ENCODE measurements at regions not wholly inside any gene's neighbourhood (a gene's known extent, or its start where the extent isn't known, plus 50 kb on each side); places are given as distances from the start of the nearest gene placed in this dataset.

DNA sequence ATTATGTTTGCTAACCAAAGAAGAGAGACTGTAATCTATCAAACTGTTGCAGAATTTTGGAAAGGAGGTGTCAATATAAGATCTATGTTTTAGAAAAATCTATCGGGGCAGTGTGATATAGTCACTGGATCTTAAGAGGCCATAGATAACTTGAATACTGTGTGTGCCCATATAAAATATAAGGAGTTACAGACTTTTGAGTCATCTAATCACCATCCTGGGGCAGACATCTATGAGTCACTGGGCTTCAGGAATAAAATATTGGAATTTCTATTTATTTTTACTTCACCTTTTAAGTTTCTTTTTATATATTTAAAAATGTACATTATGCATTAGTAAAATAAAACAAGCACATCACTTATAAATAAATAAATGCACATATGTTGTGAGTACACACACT, 509.3 kb upstream of the MAN1A1 start:
- DNase-seq: peak; percentile 0
- dilution Hi-C loops (cut with HindIII; ENCODE audit: low sequenced_read_pairs, unreplicated experiment): no loop called here

More for the DNA sequence above, 509.3 kb upstream of the MAN1A1 start:
- no peaks in the 10 kb centered on the region for H4K20me1 ChIP-seq (ENCODE audit: insufficient read depth, low read length)
- ChIA-PET CTCF (no interaction called here), POLR2A (ENCODE audit: unreplicated experiment) (no interaction called here)
- no peak overlapping the region for H3K56ac ChIP-seq (ENCODE audit: extremely low read depth, insufficient read depth, low read length)
- in situ Hi-C loops (cut with MboI; ENCODE audit: low sequenced_read_pairs): no loop called here
- H4K8ac ChIP-seq (ENCODE audit: low read depth in 2 of 2, low read length in 2 of 2): no peak overlapping the region
- no peak for ATAC-seq (ENCODE audit: low read depth)
- intact Hi-C loops (cut with micrococcal nuclease): no loop called here
- no peak overlapping the region for H2BK120ac ChIP-seq (ENCODE audit: low read depth, low read length)
- H3K9me1 ChIP-seq (ENCODE audit: insufficient read depth, low read length): no peaks in the 10 kb centered on the region
- no peak overlapping the region for H2BK15ac ChIP-seq (ENCODE audit: low read depth, low read length)
- no peaks in the 10 kb centered on the region for H3K79me1 ChIP-seq (ENCODE audit: low read depth in 1 of 2, low read length in 2 of 2)
- H3K36me3 ChIP-seq (ENCODE audit: control insufficient read depth, insufficient read depth, low read length): no peaks in the 10 kb centered on the region
- no peak overlapping the region for H3K4me2 ChIP-seq (ENCODE audit: low read depth, low read length)
- no peaks in the 10 kb centered on the region for H3K4me1 ChIP-seq (ENCODE audit: control insufficient read depth, insufficient read depth, low read length)
- no peak overlapping the region for H3K14ac ChIP-seq (replicated peaks; ENCODE audit: low read depth, low read length)
- no peak overlapping the region for H2BK5ac ChIP-seq (ENCODE audit: low read depth, low read length, poor library complexity, severe bottlenecking)
- H2BK20ac ChIP-seq (ENCODE audit: low read depth, low read length): no peak overlapping the region
- no peak overlapping the region for H3K4ac ChIP-seq (ENCODE audit: low read depth, low read length)
- no peak overlapping the region for H3K27ac ChIP-seq (ENCODE audit: insufficient read depth, low read length)
- no peak overlapping the region for H3K9ac ChIP-seq (ENCODE audit: low read depth, low read length)
- H3K9me3 ChIP-seq (ENCODE audit: control insufficient read depth, insufficient read depth, low read length): no peaks in the 10 kb centered on the region
- H4K5ac ChIP-seq (ENCODE audit: low read depth, low read length): no peak overlapping the region
- H3K4me3 ChIP-seq (ENCODE audit: insufficient read depth, low read depth, low read length): no peak overlapping the region
- BruUV-seq (replicated peaks): no TSS peak
- H2AK5ac ChIP-seq (ENCODE audit: low read depth, low read length): no peak overlapping the region
- no peak overlapping the region for H3K18ac ChIP-seq (ENCODE audit: low read depth, low read length)
- WGBS, 2 experiments (ENCODE audit: extremely low coverage in 2 of 2, insufficient read length in 1 of 2): no CpG with 5 or more reads among the region's 1 CpG
- TF ChIP-seq RAD21 (IDR thresholded peaks at IDR 0.05; ENCODE audit: low read length): no peak
- TF ChIP-seq MAZ (IDR thresholded peaks at IDR 0.05; ENCODE audit: borderline replicate concordance, low read depth, low read length): no peak
- TF ChIP-seq NFE2L2 (IDR thresholded peaks at IDR 0.05; ENCODE audit: low read depth, low read length): no peak
- TF ChIP-seq, protein P1, sequence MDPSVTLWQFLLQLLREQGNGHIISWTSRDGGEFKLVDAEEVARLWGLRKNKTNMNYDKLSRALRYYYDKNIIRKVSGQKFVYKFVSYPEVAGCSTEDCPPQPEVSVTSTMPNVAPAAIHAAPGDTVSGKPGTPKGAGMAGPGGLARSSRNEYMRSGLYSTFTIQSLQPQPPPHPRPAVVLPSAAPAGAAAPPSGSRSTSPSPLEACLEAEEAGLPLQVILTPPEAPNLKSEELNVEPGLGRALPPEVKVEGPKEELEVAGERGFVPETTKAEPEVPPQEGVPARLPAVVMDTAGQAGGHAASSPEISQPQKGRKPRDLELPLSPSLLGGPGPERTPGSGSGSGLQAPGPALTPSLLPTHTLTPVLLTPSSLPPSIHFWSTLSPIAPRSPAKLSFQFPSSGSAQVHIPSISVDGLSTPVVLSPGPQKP (IDR thresholded peaks at IDR 0.05; ENCODE audit: borderline replicate concordance, low read depth, low read length): no peak
- TF ChIP-seq SMC3 (IDR thresholded peaks at IDR 0.05; ENCODE audit: low read depth, low read length): no peak
- TF ChIP-seq, protein P2, sequence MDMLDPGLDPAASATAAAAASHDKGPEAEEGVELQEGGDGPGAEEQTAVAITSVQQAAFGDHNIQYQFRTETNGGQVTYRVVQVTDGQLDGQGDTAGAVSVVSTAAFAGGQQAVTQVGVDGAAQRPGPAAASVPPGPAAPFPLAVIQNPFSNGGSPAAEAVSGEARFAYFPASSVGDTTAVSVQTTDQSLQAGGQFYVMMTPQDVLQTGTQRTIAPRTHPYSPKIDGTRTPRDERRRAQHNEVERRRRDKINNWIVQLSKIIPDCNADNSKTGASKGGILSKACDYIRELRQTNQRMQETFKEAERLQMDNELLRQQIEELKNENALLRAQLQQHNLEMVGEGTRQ (IDR thresholded peaks at IDR 0.05; ENCODE audit: low read depth, low read length): no peak
- no peak for TF ChIP-seq FOS (IDR thresholded peaks at IDR 0.05; ENCODE audit: low read depth, low read length)
- TF ChIP-seq POLR2A (IDR thresholded peaks at IDR 0.05; ENCODE audit: low read depth, low read length): no peak
- TF ChIP-seq MXI1 (IDR thresholded peaks at IDR 0.05; ENCODE audit: borderline replicate concordance, low read depth, low read length): no peak
- no peak for TF ChIP-seq CHD1 (IDR thresholded peaks at IDR 0.05; ENCODE audit: low read depth, low read length)
- no peak for TF ChIP-seq RFX5 (IDR thresholded peaks at IDR 0.05; ENCODE audit: low read depth, low read length)
- TF ChIP-seq MAFK (IDR thresholded peaks at IDR 0.05; ENCODE audit: low read depth, low read length): no peak
- TF ChIP-seq, protein P3, sequence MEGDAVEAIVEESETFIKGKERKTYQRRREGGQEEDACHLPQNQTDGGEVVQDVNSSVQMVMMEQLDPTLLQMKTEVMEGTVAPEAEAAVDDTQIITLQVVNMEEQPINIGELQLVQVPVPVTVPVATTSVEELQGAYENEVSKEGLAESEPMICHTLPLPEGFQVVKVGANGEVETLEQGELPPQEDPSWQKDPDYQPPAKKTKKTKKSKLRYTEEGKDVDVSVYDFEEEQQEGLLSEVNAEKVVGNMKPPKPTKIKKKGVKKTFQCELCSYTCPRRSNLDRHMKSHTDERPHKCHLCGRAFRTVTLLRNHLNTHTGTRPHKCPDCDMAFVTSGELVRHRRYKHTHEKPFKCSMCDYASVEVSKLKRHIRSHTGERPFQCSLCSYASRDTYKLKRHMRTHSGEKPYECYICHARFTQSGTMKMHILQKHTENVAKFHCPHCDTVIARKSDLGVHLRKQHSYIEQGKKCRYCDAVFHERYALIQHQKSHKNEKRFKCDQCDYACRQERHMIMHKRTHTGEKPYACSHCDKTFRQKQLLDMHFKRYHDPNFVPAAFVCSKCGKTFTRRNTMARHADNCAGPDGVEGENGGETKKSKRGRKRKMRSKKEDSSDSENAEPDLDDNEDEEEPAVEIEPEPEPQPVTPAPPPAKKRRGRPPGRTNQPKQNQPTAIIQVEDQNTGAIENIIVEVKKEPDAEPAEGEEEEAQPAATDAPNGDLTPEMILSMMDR (conservative IDR thresholded peaks at IDR 0.05; ENCODE audit: low read depth, low read length): no peak
- TF ChIP-seq CEBPB (IDR thresholded peaks at IDR 0.05; ENCODE audit: low read depth, low read length): no peak
- TF ChIP-seq BHLHE40 (IDR thresholded peaks at IDR 0.05; ENCODE audit: low read depth, low read length): no peak
- TF ChIP-seq RCOR1 (IDR thresholded peaks at IDR 0.05; ENCODE audit: insufficient replicate concordance, low read length): no peak
- H2AK9ac ChIP-seq (replicated peaks; ENCODE audit: low read depth, low read length, poor library complexity): no peak overlapping the region
- no peak overlapping the region for H2AFZ ChIP-seq (replicated peaks; ENCODE audit: low read length, poor library complexity)
- no peak overlapping the region for H4K91ac ChIP-seq (ENCODE audit: insufficient read depth, low read depth, low read length)
- no peak overlapping the region for H3K23ac ChIP-seq (ENCODE audit: low read depth, low read length)
- no peaks in the 10 kb centered on the region for H3K27me3 ChIP-seq (ENCODE audit: control insufficient read depth, insufficient read depth, low read length)

Data from IMR-90 (cell line).